GM21367 (cell line): ENCODE measurements at regions not wholly inside any gene's neighbourhood (a gene's known extent, or its start where the extent isn't known, plus 50 kb on each side); places are given as distances from the start of the nearest gene placed in this dataset.
A peak's percentile ranks its signal among the peaks of the same experiment; 100 is the strongest.

Experiments used
- ATAC-seq: cut with Tn5 transposase; IDR thresholded peaks from one replicate; pipeline ENCODE4 v1.9.1; 2021; ENCODE audit not compliant: unreplicated experiment

DNA sequence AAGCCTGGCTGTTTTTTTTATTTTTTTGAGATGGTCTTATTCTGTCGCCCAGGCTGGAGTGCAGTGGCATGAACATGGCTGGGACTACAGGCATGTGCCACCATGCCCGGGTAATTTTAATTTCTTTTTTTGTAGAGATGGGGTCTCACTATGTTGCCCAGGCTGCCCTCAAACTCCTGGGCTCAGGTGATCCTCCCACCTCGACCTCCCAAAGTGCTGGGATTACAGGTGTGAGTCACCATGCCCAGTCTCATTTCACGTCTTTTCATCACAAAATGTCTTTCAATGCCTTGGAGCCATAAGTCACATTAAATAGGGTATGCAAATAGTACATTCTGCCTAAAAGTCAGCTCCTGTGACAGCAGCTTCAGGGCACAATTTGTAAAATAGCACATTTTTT lies 52.8 kb downstream of the SOX2 start:
- ATAC-seq, result no peak

DNA sequence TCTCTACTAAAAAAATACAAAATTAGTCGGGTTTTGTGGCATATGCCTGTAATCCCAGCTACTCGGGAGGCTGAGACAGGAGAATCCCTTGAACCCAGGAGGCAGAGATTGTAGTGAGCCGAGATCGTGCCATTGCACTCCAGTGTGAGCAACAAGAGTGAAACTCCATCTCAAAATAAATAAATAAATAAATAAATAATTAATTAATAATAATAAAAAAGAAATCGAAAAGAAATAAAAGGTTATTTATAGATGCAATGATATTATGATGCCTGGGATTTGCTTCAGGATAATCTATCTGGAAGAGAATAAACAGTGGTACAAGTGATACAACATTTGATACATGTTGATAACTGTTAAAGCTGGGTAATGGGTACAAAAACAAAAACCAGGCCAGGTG lies 58.6 kb downstream of the SOX2 start:
- no peak for ATAC-seq

DNA sequence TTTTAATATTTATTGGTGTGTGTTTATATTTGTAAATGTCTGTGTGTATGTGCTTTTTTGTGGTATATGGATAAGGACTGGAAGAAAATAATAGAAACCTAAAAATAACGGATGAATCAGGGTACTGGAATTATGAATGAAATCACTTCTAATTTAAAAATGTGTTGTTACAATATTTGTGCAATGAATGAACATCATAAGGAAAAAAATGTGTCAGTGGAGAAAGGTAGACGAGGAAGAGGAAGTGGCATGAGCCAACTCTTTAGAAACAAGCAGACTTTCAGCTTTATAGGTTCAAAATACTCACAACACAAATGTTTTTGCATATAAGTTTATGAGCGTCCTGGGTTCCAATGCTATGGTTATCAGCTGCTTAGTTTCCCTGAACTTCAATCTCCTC lies 59.4 kb downstream of the SOX2 start:
- no peak for ATAC-seq

DNA sequence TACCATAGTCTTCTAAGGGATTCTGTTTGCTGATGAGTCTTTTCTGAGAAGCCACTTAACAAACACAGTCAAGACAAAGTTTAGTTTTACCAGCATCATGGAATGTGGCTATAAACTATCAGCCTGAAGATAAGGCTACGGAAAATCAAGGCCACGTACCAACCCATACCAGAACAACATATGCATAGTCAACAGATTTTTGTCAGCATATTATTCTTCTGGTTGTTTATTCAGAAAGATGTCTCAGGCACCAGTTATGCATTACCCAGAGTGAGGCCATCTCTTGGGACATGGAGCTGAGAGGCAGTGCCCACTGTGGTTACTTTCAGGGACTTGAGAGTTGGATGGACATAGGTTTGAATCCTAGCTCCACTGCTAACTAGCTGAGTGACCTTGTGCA lies 60.4 kb downstream of the SOX2 start:
- ATAC-seq, result no peak

DNA sequence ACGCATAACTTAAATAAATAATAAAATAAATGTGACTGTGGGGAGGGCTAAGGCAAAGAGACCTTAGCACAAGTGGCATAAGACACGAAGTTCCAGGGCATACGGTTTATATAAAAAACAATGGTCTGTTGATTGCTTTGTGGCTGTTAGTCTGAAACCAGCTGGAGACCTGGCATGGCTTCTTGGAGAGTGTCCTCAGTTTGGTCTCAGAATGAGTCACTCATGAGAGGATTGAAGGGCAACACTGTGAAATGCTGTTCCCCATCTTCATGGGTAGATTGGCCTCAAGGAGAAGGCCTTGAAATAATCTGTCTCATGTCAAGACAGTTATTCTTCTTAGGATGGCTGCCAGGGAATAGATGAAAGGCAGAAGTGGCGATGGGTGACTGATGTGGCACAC lies 62.2 kb downstream of the SOX2 start:
- no peak for ATAC-seq

DNA sequence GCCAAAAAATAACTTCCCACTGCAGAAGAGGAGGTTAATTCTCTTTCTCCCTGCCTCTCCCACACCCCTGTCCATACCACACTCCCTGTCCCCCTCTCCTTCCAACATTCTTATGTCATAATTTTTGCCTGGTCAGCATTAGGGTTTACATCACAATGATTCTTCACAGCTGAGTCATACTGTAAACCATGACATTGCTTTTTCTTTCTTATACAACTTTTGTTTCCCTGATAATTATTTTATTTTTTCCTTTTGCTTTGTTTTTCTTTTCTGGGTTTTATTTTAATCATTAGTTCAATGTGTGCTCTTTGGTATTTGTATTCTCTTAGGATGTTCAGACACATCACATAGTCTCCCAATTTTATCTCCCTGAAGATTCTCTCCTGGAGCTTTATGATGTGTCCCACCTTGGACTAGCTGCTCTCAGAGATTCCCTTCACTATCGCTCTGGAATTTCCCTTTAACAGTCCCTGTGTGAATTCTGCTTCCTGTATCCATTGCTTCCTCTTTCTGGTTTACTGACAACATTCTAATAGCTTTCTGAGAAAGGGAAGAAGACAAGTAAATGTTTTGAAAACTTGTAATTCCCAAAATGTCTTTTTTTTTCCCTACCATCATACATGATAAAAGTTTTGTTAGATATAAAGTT lies 70.7 kb downstream of the SOX2 start:
- no peak for ATAC-seq

DNA sequence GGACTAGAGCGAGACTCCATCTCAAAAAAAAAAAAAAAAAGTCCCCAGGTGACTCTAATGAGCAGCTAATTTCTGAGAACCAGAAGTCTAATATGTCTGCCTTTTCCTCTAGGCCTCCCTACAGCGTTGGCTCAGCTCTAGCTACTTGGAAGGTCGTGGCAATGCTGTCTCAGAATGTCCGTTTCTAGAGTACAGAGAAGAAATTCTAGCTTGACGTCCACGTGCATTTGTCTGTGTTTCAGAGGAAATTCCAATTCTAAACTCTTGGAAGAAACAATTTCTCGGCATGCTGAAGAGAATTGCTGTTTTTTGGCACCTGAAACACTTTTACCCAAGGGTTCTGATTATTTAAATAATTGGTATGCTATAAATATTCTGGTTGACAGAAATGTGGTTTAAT lies 78.8 kb downstream of the SOX2 start:
- ATAC-seq, result no peak

DNA sequence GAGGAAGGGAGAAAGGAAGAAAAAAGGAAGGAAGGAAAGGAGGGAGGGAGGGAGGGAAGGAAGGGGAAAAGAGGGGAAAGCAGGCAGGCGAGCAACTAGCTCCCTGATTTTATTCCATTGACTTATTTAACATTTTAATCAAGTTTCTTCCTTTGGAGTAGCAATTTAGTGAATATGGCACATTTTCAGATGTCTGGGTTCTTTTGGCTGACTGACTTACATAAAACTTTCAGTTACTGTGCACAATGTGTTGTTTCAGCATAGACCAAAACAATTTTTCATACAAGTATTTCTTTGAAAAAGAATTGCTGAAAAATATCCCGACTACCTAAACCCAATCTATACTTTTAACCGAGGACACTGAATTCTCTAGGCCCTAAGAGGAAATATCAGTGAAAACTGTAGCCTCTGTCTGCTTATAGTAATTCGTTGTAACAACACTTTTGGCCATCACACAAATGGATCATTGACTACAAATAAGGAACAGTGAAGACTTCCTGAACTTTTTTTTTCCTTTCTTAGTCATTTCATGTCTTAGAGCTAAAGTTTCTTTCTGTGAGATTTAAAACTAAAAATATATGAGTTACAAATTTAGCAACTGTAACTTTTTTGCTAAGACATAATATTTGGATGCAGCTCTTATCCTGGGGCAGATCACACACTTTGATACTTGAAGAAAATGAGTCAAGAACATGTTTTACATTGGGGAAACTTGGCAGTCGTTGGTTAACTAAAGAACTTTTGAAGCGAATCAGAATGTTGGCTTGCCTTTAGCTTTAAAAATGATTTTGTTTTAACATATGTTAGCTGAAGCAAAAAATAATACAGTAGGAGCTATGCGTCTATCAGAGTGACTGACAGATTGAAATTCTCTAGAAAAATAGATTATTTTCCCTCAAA lies 79.6 kb downstream of the SOX2 start:
- ATAC-seq, result no peak

DNA sequence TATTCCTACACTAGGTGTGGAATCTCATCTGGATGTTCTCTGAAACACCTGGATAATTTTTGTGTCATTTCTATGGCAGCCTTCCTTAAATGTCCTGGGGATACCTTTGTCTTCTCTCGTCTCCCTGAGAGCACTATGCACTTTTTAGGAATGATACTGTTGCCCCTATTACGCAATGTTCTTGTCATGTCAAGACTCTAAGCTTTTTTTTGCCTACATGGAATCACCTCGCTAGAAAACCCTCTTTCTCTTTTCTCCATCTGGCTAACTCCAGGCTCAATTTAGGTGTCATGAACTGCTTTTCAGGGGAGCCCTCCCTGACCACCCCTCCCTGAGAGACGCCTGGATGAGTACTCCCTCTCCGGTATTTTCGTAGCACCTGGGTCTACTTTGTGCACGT lies 81.3 kb downstream of the SOX2 start:
- no peak for ATAC-seq

DNA sequence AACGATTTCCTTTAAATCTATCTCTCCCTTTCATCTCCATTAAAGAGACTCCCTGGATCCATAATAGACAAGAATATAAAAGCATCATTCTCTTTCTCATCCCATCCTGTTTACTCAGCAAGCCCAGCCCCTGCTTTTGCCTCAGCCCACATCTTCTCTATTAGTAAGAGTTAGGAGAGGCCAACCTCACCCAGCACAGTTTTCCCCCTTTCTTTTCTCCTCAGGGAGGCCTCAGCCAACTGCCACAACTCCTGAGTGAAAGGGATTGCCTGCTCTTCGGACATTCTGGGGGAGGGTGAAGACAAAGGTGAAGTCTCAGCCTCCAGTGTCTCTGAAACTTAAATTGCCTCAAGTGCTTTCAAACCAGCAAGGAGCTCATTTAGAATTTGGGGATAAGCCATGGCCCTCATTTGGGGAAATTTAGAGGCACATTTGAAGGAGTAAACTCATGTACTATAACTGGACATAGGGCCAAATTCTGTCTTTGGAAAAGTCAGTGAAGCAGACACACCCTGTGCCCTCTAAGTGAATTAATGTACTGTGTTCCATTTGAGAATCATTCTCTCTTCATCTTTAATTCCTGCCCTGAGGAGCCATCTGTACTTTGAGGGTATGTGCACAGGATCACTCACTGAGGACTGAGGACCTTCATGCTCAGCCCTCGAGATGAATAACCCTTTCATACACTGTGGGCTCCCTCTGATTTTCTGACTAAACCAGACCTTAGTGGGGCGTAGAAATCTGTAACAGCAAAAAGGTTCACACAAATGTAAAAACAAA lies 82.5 kb downstream of the SOX2 start:
- ATAC-seq, result no peak

DNA sequence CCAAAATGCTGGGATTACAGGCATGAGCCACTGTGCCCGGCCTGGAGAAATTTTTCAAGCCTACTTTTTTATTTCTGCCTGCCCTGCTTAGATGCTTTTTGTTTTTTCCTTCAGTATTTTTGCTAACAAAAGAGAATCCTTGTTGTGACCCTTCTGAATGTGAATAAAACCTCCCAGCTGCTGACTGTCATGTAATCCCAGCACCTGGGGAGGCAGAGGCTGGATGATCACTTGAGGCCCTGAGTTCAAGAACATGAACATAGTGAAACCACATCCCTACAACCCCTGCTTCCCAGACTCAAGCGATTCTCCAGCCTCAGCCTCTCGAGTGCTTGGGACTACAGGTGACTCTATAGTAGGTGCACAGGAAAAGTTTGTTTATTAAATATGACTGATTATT lies 84.9 kb downstream of the SOX2 start:
- no peak for ATAC-seq

DNA sequence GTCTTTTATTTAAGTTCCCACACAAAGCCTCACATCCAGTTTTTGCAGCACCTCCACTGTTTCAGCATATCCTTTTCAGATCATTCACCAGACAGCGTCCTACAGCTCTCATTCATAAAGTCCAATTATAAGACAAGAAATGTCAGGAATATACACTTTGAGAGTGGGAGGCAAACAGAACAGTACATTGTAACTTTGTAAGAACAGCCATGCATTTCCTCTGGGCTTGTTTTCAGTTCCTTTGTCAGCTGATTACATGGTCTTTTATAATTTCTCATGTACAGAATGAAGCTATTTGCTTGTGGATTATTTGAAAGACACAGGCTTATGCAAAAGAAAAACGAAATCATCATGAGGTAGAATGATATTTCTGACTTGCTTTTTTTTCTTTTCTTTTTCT lies 85.7 kb downstream of the SOX2 start:
- ATAC-seq, result no peak

DNA sequence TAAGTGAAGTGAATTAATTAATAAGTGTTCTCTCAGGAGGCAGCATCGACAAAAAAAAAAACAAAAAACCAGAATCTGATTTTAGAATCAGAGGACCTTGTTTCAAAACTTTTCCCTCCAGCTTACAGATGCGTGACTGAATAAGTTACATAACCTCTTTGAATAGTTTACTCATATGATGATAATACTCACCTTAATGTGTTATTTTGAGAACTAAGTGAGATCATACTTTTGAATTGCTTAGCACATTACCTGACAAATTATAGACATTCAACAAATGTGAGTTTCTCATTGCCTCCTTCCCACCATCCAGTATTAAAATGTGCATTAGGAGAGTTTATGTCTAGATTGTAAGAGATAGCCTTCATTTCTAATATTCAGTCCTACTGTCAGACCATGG lies 94.0 kb downstream of the SOX2 start:
- no peak for ATAC-seq

DNA sequence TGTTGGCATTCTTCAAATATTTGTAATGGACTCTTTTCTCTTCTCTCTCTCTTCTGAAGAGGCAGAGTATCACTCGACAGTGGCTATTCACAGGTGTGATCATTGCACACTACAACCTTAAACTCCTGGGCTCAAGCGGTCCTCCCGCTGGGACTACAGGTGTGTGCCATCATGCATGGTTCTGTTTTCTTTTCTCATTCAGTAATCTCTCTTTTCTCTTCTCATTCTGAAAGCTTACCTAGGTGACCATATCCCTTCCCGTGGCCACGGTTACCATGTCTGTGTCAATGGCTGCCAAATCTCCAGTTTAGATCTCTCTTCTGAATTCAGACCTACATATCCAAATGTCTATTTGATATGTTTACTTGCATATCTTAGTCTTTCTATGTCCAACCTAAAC lies 96.3 kb downstream of the SOX2 start:
- no peak for ATAC-seq

DNA sequence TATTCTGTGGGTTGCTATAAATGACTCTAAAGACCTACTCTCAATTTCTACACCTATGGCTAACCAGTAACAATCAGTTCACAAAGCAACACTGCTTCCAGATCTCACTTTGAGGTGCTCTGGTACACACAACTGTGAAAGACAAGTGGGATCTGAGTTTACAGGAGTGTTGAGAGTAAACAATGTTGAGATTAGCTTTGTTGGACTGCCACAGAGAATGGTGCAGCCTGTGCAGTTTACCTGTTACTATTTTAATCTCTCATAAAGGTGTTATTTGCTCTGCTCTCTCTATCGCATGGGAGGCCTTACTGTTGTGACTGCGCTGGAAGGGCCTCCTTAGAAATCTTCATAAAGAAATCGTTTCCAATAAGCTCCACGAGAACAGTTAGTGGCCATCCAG lies 112.0 kb downstream of the SOX2 start:
- ATAC-seq, result no peak

DNA sequence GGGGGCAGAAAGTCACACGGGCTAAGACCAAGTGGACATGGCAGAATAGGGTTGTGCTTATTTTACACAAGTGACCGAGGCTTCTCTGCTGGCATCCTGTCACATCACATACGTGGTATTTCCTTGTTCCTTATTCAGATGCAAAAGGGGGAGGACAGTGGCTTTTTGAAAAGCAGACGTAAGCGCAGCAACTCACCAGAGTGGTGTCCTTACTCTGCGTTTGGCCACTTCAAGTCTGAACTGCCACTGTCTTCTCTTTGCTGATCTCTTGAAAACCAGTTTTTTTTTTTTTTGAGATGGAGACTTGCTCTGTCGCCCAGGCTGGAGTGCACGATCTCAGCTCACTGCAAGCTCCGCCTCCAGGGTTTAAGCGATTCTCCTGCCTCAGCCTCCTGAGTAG lies 113.2 kb downstream of the SOX2 start:
- ATAC-seq, result no peak

DNA sequence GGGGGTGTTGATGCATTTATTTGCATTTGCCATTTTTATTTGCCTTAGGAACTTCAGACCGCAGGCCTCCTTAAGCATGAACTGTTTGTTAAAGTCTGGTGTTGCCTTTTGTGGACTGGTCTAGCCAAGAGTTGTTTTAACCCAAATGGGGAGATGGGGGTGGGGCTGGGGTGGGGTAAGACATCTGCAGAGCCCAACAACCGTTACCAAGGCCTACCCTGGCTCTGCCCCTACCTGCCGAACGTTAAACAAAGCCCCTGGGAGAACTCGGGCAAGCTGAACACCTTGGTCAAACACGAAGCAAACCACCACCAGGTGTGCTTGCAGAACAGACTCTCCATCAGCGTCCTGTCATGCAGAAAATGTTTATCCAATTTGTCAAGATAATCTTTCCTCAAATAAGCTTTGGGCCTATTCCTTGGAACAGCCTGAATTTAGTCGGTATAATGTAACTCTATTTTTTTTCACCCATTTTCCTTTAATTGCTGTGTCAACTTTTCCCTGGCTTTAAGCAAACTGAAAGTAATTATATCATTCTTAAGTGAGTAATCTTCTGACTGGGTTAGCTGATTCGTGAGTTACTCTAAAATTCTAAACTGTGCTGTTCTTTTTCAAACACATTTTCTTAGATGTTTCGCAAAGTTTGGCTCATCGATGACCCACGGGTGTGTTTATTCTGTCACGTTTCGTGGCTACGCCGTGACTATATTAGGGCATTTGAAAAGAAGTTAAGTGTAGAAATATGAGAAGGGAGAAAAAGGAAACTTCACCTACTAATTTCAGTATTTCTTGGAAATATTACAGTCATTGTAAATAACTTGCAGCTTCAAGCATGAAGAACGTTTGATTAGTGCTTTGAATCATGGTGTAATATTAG lies 127.6 kb downstream of the SOX2 start:
- ATAC-seq, result peak; percentile 19

DNA sequence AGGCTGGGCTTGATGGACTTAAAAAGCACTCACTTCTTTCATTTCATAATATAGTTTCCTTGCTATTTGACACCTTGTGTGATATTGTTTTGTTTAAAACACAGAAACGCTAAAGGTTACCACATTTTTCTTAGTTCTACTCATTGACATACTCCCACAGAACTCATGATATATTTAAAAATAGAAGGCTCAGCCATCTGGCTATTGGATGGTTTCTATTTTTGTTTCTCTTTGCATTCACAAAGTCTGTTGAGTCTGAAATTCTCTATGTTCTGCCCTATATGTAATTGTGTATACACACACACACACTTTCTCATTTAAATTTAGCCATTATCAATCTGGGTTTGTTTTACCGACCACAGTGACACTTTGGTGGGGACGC lies 128.2 kb downstream of the SOX2 start:
- ATAC-seq, result peak; percentile 78

DNA sequence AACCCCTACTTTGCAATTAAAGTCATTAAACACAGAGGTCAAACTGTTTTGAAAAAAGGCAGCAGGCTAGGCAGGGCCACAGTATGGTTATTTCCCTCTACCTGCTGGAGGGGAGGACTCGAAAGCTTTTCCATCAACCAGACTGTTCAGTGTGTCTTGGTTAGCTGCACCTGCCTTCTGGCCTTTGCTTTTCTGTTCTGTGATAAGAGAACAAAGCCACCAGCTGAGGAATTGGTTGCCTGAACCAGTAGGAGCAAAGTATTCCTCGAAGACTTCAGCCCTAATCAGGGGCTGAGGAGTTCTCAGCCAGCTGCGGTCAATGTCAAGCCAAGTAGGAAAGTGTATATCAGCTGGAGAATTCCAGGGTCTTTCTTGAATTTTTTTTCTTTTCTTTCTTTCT lies 132.5 kb downstream of the SOX2 start:
- no peak for ATAC-seq

DNA sequence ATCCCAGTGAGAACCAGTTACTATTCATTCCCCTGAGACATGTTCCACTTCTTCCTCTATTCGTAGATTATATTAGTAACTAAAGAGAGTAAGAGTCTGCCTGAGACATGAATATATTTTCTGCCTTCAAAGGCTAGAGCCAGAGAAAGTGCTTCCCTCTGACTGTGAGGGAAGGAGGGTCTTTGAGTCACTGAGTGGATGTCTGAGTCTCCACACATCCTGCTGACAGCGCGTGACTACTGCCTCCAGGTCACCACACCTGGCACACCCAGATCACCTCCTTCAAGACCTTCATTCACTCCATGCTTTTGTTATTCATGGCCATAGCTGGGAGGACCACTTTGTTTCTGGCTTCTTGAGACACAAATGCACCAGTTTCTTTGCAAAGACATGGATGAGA lies 135.6 kb downstream of the SOX2 start:
- ATAC-seq, result no peak

DNA sequence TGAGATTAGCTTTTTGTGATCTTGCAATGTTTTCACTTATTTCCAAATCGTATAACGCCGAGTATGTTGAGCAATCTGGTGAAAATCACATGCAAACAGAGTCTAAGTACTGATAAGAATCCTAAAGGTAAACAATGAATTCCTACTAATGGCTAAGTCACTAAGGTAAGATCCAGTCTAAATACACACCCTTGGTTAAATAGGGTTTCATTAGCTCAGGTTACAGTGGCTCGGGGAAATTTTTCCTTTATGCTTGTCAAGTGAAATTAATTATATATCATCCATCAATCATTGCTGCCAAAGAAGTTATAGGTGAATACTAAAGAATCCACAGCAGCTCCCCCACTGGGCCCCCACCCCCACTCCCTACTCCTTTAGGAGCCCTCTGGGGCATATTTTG lies 139.3 kb downstream of the SOX2 start:
- ATAC-seq, result no peak
